ENCODE measurements at regions not wholly inside any gene's neighbourhood (a gene's known extent, or its start where the extent isn't known, plus 50 kb on each side); places are given as distances from the start of the nearest gene placed in this dataset.
A peak's percentile ranks its signal among the peaks of the same experiment; 100 is the strongest.

DNA sequence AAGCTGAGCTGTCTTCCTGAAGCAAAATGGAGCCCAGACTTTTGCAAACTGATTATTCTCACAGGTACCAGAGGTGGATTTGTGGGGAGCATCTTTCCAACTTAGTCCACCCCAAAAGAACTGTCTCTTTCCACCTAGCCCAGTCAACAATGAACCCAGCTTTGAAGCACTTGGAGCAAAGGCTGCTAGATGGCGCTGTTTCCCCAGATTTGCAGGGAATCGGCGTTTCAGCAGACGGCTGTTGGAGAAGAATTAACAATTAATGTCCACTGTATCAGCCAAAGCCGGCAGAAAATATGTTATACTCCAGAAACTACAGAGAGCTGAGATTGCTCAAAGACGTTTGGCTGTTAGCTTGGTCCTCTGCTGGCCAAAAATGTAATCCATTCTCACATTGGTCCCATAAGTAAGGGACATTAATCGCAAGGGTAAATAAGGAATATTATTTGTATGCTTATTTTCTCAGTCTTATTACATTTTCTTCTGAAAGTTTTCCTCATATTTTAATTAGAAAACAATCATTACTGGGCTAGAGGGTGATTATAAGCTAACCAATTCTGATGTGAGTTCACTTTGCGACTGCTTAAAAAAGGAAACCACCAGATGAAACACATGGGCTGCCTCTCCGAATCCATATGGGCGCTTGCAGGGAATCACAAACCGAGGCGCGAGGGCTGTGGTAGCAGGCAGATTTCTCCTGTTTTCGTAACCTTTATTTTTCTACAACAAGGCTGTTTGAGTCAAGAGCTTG is 423.8 kb upstream of the MEX3C start:
- peaks cover 77% of the 10 kb centered on the region for H3K27me3 Mint-ChIP-seq (ENCODE audit: unreplicated experiment)
- TF ChIP-seq, protein P1, sequence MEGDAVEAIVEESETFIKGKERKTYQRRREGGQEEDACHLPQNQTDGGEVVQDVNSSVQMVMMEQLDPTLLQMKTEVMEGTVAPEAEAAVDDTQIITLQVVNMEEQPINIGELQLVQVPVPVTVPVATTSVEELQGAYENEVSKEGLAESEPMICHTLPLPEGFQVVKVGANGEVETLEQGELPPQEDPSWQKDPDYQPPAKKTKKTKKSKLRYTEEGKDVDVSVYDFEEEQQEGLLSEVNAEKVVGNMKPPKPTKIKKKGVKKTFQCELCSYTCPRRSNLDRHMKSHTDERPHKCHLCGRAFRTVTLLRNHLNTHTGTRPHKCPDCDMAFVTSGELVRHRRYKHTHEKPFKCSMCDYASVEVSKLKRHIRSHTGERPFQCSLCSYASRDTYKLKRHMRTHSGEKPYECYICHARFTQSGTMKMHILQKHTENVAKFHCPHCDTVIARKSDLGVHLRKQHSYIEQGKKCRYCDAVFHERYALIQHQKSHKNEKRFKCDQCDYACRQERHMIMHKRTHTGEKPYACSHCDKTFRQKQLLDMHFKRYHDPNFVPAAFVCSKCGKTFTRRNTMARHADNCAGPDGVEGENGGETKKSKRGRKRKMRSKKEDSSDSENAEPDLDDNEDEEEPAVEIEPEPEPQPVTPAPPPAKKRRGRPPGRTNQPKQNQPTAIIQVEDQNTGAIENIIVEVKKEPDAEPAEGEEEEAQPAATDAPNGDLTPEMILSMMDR (IDR thresholded peaks at IDR 0.05; ENCODE audit: unreplicated experiment), result peak; percentile 82
- no peak overlapping the region for H3K27ac Mint-ChIP-seq (ENCODE audit: unreplicated experiment)
- no TSS peak for BruUV-seq (replicated peaks)
- intact Hi-C loops (cut with micrococcal nuclease; ENCODE audit: unreplicated experiment), result loop anchor here (1.0 kb wide), 1 partner anchor 667 kb away; no protein-coding TSS in a partner anchor
- H3K36me3 Mint-ChIP-seq (ENCODE audit: insufficient read depth, unreplicated experiment), result no peaks in the 10 kb centered on the region
- H3K4me3 Mint-ChIP-seq (ENCODE audit: low read depth, unreplicated experiment), result no peak overlapping the region
- CTCF ChIA-PET, result interaction anchor here (0.9 kb wide), 1 partner anchor 1049 kb away, joined by 3 read pairs; no protein-coding TSS in a partner anchor
- no peaks in the 10 kb centered on the region for H3K4me1 Mint-ChIP-seq (ENCODE audit: low read depth, unreplicated experiment)
- no peaks in the 10 kb centered on the region for H3K9me3 Mint-ChIP-seq (ENCODE audit: low read depth, unreplicated experiment)
- peak; percentile 66 for DNase-seq

GRCh38 chr18:51621864-51622160 is 424.3 kb upstream of the MEX3C start:
- H3K4me3 Mint-ChIP-seq (ENCODE audit: low read depth, unreplicated experiment), result no peak overlapping the region
- peaks cover 82% of the 10 kb centered on the region for H3K27me3 Mint-ChIP-seq (ENCODE audit: unreplicated experiment)
- H3K9me3 Mint-ChIP-seq (ENCODE audit: low read depth, unreplicated experiment), result no peaks in the 10 kb centered on the region
- H3K27ac Mint-ChIP-seq (ENCODE audit: unreplicated experiment), result no peak overlapping the region
- CTCF ChIA-PET, result no interaction called here
- BruUV-seq (replicated peaks), result no TSS peak
- no peaks in the 10 kb centered on the region for H3K4me1 Mint-ChIP-seq (ENCODE audit: low read depth, unreplicated experiment)
- no peak for DNase-seq
- intact Hi-C loops (cut with micrococcal nuclease; ENCODE audit: unreplicated experiment), result loop anchor here (1.0 kb wide), 1 partner anchor 666 kb away; no protein-coding TSS in a partner anchor
- TF ChIP-seq, protein P1 (IDR thresholded peaks at IDR 0.05; ENCODE audit: unreplicated experiment), result no peak
- H3K36me3 Mint-ChIP-seq (ENCODE audit: insufficient read depth, unreplicated experiment), result no peaks in the 10 kb centered on the region

GRCh38 chr18:51622702-51623101 is 425.2 kb upstream of the MEX3C start:
- H3K4me1 Mint-ChIP-seq (ENCODE audit: low read depth, unreplicated experiment), result no peaks in the 10 kb centered on the region
- CTCF ChIA-PET, result no interaction called here
- BruUV-seq (replicated peaks), result no TSS peak
- peaks cover 91% of the 10 kb centered on the region for H3K27me3 Mint-ChIP-seq (ENCODE audit: unreplicated experiment)
- DNase-seq, result no peak
- TF ChIP-seq, protein P1 (IDR thresholded peaks at IDR 0.05; ENCODE audit: unreplicated experiment), result no peak
- H3K9me3 Mint-ChIP-seq (ENCODE audit: low read depth, unreplicated experiment), result no peaks in the 10 kb centered on the region
- no peaks in the 10 kb centered on the region for H3K36me3 Mint-ChIP-seq (ENCODE audit: insufficient read depth, unreplicated experiment)
- intact Hi-C loops (cut with micrococcal nuclease; ENCODE audit: unreplicated experiment), result no loop called here
- H3K27ac Mint-ChIP-seq (ENCODE audit: unreplicated experiment), result no peak overlapping the region
- no peak overlapping the region for H3K4me3 Mint-ChIP-seq (ENCODE audit: low read depth, unreplicated experiment)

GRCh38 chr18:51623653-51624052 is 426.2 kb upstream of the MEX3C start:
- no peak for DNase-seq
- no peak overlapping the region for H3K27ac Mint-ChIP-seq (ENCODE audit: unreplicated experiment)
- no peaks in the 10 kb centered on the region for H3K36me3 Mint-ChIP-seq (ENCODE audit: insufficient read depth, unreplicated experiment)
- intact Hi-C loops (cut with micrococcal nuclease; ENCODE audit: unreplicated experiment), result no loop called here
- H3K4me1 Mint-ChIP-seq (ENCODE audit: low read depth, unreplicated experiment), result no peaks in the 10 kb centered on the region
- no peaks in the 10 kb centered on the region for H3K9me3 Mint-ChIP-seq (ENCODE audit: low read depth, unreplicated experiment)
- peaks cover 98% of the 10 kb centered on the region for H3K27me3 Mint-ChIP-seq (ENCODE audit: unreplicated experiment)
- TF ChIP-seq, protein P1 (IDR thresholded peaks at IDR 0.05; ENCODE audit: unreplicated experiment), result no peak
- BruUV-seq (replicated peaks), result no TSS peak
- CTCF ChIA-PET, result no interaction called here
- no peak overlapping the region for H3K4me3 Mint-ChIP-seq (ENCODE audit: low read depth, unreplicated experiment)

All from Calu3 (cell line).